ENCODE measurements at regions not wholly inside any gene's neighbourhood (a gene's known extent, or its start where the extent isn't known, plus 50 kb on each side); places are given as distances from the start of the nearest gene placed in this dataset.

DNA sequence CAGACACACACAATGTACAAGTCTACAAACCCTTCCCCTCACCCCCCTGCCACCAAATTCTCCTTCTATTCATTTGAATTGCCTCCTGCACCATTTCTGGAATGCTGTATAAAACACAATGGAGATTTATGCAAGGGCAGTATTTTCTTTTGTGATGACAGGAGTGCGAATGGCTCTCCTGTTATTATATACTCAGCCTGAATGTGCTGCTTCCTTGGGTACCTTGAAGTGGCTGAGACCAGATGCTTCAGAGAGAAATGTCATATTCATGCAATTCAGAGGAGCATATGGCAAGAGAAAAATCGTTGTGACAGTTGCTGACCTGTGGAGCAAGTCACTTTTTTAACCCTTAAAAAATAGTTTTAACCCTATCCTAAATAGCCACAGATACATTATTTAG, 468.0 kb upstream of the WWC1 start:
- no peak overlapping the region for H3K27ac ChIP-seq
- H3K4me1 ChIP-seq (replicated peaks in 1 of 2), result no peaks in the 10 kb centered on the region
- H3K9me3 ChIP-seq (replicated peaks in 1 of 3), result no peaks in the 10 kb centered on the region
- H3K27me3 ChIP-seq, result no peaks in the 10 kb centered on the region
- intact Hi-C loops (cut with DNase I), result no loop called here
- no peaks in the 10 kb centered on the region for H3K36me3 ChIP-seq (replicated peaks in 1 of 2)
- no peak for DNase-seq
- H3K4me3 ChIP-seq, result no peak overlapping the region
- TF ChIP-seq, protein P1, sequence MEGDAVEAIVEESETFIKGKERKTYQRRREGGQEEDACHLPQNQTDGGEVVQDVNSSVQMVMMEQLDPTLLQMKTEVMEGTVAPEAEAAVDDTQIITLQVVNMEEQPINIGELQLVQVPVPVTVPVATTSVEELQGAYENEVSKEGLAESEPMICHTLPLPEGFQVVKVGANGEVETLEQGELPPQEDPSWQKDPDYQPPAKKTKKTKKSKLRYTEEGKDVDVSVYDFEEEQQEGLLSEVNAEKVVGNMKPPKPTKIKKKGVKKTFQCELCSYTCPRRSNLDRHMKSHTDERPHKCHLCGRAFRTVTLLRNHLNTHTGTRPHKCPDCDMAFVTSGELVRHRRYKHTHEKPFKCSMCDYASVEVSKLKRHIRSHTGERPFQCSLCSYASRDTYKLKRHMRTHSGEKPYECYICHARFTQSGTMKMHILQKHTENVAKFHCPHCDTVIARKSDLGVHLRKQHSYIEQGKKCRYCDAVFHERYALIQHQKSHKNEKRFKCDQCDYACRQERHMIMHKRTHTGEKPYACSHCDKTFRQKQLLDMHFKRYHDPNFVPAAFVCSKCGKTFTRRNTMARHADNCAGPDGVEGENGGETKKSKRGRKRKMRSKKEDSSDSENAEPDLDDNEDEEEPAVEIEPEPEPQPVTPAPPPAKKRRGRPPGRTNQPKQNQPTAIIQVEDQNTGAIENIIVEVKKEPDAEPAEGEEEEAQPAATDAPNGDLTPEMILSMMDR (IDR thresholded peaks at IDR 0.05), result no peak
- TF ChIP-seq POLR2A (IDR thresholded peaks at IDR 0.05), result no peak
- WGBS, 4 donors, result 42 to 57% (median 53%) methylated on average over 2 of the region's 2 CpGs

DNA sequence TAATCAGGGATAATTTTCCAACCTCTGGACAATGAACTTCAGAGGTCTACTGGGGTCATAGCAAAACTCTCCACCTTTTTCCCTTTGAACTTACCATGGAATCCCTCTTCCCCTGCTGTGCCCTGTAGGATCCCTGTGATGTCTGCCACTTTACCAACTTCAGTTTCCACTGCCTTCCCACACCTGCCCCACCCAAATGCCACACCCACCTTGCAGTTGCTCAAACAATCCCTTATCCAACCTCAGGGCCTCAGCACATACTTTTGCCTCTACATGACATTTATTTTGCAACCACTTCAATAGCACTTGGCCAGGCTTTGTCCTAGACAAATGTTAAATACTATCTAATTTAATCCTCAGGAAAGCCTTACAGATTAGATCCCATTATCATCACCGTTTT, 463.7 kb upstream of the WWC1 start:
- Histone ChIP-seq H3K36me3 (replicated peaks in 1 of 2) (no peaks in the 10 kb centered on the region), H3K27ac (no peak overlapping the region), H3K4me3 (no peak overlapping the region), H3K27me3 (no peaks in the 10 kb centered on the region), H3K4me1 (replicated peaks in 1 of 2) (no peaks in the 10 kb centered on the region), H3K9me3 (replicated peaks in 1 of 3) (no peaks in the 10 kb centered on the region)
- TF ChIP-seq POLR2A (IDR thresholded peaks at IDR 0.05), result no peak
- TF ChIP-seq, protein P1 (IDR thresholded peaks at IDR 0.05), result no peak
- no peak for DNase-seq
- intact Hi-C loops (cut with DNase I), result no loop called here
- WGBS, 4 donors, result 60 to 70% (median 62%) methylated on average over 1 of the region's 1 CpG

DNA sequence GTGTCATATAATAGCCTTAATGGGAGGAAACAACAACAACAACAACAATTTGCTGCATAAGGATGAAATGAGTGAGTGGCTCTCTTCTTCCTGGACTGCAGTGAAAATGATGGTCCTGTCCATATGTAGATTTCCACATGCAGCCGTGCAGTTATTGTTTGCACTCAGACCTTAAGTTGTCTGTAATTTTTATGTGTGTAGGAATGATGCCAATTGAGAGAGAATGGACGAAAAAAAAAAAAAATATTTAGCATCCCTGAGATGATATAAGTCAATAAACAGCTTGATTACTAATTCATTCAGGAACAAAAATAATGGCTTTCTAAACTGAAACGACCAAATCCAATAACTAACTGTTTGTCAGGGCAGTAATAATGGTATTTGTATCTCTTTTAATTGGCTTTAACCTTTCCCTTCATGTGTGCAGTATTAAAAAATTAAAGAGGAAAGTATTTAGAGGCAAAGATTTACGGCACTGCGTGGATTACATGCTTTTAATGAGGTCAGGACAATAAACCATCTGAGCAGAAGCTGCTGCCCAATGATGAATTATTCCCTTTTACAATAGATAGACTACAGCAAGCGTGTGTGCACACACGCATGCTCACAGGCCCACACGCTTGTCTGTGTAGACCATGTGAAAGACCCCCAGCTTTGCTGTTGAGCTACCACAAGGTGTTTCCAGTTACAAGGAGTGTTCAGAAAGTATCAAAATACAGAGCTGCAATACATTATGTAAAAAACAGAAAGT, 459.5 kb upstream of the WWC1 start:
- Histone ChIP-seq H3K4me1 (replicated peaks in 1 of 2) (no peaks in the 10 kb centered on the region), H3K9me3 (replicated peaks in 1 of 3) (no peaks in the 10 kb centered on the region), H3K27ac (no peak overlapping the region), H3K27me3 (no peaks in the 10 kb centered on the region), H3K36me3 (replicated peaks in 1 of 2) (no peaks in the 10 kb centered on the region), H3K4me3 (no peak overlapping the region)
- no peak for DNase-seq
- TF ChIP-seq POLR2A (IDR thresholded peaks at IDR 0.05), result no peak
- TF ChIP-seq, protein P1 (IDR thresholded peaks at IDR 0.05), result no peak
- WGBS, 4 donors, result 62 to 68% (median 64%) methylated on average over 8 of the region's 8 CpGs
- intact Hi-C loops (cut with DNase I), result no loop called here

DNA sequence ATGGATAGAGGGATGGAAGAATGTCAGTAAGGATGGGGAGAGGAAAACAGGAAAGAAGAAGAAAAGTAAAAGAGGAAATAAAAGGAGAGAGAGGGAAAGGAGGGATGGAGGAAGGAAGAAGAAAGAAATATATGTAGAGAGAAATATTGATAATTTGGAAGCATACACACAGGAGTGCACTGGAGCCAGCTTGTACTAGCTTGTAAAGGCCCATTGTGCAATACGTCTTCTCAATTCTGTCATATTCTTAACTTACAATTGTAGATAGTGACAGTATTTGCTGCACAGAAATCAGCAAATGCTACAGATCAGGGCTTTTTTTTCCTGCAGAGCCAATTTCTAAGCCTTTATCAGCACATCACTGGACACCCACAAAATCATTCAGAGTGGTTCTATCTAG, 458.8 kb upstream of the WWC1 start:
- intact Hi-C loops (cut with DNase I), result no loop called here
- WGBS, 4 donors, result 0 to 3% (median 0%) methylated on average over 1 of the region's 1 CpG
- TF ChIP-seq, protein P1 (IDR thresholded peaks at IDR 0.05), result no peak
- no peak for TF ChIP-seq POLR2A (IDR thresholded peaks at IDR 0.05)
- DNase-seq, result no peak
- no peaks in the 10 kb centered on the region for H3K9me3 ChIP-seq (replicated peaks in 1 of 3)
- no peak overlapping the region for H3K4me3 ChIP-seq
- H3K4me1 ChIP-seq (replicated peaks in 1 of 2), result no peaks in the 10 kb centered on the region
- no peaks in the 10 kb centered on the region for H3K27me3 ChIP-seq
- no peak overlapping the region for H3K27ac ChIP-seq
- H3K36me3 ChIP-seq (replicated peaks in 1 of 2), result no peaks in the 10 kb centered on the region
